ENCODE measurements at regions not wholly inside any gene's neighbourhood (a gene's known extent, or its start where the extent isn't known, plus 50 kb on each side); places are given as distances from the start of the nearest gene placed in this dataset.
"Not testable (repeated sequence)": the region's sequence is repeated elsewhere in the genome, so short reads cannot be mapped to it uniquely, and the experiment has no call there.

- DNase-seq (ENCODE audit: low spot score), result no peak
Observed at GRCh38 chrX:1059576-1060561, 152.6 kb downstream of the CRLF2 start.

DNA sequence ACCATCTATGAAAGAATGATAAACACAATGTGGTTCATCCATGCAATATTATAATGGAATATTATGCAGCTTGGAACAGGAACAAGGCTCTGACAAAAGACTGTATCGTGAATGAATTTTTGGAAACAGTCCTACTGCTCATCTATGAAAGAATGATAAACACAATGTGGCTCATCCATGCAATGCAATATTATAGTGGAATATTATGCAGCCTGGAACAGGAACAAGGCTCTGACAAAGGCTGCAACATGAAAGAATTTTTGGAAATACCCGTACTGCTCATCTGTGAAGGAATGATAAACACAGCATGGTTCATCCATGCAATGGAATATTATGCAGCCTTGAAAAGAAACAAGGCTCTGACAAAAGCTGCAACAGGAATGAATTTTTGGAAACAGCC is 158.8 kb downstream of the CRLF2 start:
- not testable (repeated sequence) for DNase-seq (ENCODE audit: low spot score)

GRCh38 chrX:1053072-1053471 is 159.4 kb downstream of the CRLF2 start:
- no peak for DNase-seq (ENCODE audit: low spot score)

DNA sequence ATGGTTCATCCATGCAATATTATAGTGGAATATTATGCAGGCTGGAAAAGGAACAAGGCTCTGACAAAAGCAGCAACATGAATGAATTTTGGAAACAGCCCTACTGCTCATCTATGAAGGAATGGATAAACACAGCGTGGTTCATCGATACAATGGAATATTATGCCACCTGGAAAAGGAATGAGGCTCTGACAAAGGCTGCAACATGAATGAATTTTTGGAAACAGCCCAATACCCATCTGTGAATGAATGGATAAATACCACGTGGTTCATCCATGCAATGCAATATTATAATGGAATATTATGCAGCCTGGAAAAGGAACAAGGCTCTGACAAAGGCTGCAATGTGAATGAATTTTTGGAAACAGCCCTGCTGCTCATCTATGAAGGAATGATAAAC is 160.4 kb downstream of the CRLF2 start:
- DNase-seq (ENCODE audit: low spot score), result no peak

- DNase-seq (ENCODE audit: low spot score), result no peak
Observed at GRCh38 chrX:1051421-1051820, 161.0 kb downstream of the CRLF2 start.

- DNase-seq (ENCODE audit: low spot score), result no peak
Observed at GRCh38 chrX:1045680-1046314, 166.7 kb downstream of the CRLF2 start.

- DNase-seq (ENCODE audit: low spot score), result no peak
Observed at GRCh38 chrX:1041091-1041490, 171.4 kb downstream of the CRLF2 start.

DNA sequence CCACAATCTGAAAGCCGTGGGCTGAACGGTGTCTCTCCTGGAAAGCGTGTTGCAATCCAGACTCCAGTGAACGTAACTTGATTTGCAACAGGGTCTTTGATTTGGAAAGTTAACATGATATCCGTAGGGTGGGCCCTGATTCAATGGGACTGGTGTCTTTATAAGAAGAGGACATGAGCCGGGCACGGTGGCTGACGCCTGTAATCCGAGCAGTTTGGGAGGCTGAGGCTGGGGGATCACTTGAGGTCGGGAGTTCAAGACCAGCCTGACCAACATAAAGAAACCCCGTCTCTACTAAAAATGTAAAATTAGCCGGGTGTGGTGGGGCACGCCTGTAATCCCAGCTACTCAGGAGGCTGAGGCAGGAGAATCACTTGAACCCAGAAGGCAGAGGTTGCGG is 176.5 kb downstream of the CRLF2 start:
- not testable (repeated sequence) for DNase-seq (ENCODE audit: low spot score)

DNA sequence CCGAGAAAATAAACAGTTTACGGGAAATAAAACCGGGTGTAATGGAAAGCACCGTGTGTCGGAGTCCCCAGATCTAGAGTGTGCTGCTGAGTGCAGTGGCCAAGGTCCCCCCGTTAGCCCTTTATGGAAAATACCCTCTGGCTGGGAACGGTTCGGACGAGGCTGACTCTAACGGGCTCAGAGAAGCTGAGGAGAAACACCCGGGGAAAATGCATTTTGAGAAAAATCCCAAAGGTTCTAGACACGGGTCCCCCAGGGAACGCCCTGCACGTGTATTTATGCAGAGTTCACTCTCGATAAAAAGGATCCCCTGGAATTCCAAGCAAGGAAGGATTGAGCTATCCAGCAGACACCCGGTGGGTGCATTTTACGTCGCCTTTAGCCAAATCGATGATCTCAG is 177.2 kb downstream of the CRLF2 start:
- no peak for DNase-seq (ENCODE audit: low spot score)

GRCh38 chrX:1034717-1035116 is 177.7 kb downstream of the CRLF2 start:
- no peak for DNase-seq (ENCODE audit: low spot score)

GRCh38 chrX:1031521-1032430 is 180.7 kb downstream of the CRLF2 start:
- no peak for DNase-seq (ENCODE audit: low spot score)

DNA sequence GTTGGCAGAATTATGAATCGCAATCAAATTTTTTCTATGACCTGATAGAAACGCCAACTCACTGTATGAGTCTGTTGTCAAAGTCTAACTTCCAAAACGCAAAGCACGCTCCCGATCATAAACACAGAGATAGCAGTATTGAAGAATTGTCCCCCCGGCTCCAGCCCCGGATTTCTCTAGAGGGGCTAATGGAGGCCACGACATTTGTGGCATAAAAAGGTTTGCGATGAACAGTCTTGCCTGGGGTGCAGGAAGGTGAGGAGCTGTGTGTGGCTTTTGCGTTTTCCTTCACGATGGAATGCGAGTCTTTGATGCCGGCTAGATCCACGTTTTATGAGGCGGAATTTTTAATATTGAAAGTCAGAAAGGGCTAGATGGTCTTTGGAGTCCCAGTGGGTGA is 183.0 kb downstream of the CRLF2 start:
- DNase-seq (ENCODE audit: low spot score), result no peak

DNA sequence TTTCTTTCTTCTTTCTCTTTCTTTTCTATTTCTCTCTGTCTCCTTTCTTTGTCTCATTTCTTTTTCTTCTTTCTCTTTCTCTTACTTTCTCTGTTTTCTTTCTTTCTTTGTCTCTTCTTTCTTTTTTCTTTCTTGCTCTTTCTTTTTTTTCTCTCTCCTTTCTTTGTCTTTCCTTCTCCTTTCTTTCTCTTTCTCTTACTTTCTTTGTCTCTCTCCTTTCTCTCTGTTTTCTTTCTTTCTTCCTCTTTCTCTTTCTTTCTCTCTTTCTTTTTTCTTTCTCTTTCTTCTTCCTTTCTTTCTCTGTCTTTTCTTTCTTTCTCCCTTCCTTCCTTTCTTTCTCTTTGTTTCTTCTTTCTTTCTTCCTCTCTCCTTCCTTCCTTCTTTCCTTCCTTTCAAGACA is 184.8 kb downstream of the CRLF2 start:
- no peak for DNase-seq (ENCODE audit: low spot score)

- no peak for DNase-seq (ENCODE audit: low spot score)
Observed at GRCh38 chrX:1027133-1027532, 185.3 kb downstream of the CRLF2 start.

DNA sequence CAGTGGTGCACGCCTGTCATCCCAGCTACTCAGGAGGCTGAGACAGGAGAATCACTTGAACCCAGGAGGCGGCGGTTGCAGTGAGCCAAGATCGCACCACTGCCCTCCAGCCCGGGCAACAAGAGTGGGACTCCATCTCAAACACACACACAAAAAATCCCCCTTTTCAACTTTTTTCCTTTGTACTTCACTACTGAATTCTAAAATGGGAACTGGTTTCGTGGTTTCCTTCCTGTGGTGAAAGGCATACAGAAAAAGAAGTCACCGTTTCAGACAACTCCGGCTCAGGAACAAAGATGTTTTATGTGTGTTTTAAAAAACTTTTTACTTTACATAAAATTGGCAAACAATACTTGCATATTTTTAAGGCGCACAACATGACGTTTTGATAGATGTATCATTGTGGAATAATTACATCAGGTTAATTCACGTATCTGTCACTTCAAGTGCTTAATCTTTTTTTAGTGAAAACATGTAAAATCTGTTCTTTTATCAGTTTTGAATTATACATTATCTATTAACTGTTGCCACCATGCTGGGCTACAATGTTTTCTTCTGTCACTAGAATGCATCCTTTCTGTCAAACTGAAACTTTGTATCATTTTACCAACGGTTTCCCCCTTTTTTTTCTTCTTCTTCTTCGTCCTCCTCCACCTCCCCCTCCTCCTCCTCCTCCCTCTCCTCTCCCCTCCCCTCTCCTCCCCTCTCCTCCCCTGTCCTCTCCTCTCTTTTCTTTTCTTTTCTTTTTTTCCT is 186.0 kb downstream of the CRLF2 start:
- DNase-seq (ENCODE audit: low spot score), result peak; percentile 21

DNA sequence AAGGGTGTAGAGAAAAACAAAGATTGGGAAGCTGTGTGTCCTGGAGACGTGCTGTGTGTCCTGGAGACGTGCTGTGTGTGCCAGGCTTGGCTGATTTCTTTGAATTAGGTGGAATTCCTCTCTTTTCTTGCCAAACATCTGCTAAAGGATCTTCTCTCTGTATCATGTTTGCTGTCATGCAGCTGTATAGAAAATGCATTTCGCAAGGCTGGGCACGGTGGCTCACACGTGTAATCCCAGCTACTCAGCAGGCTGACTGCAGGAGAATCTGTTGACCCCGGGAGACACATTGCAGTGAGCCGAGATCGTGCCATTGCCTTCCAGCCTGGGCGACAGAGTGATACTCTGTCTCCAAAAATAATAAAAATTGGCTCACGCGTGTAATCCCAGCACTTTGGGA is 187.0 kb downstream of the CRLF2 start:
- no peak for DNase-seq (ENCODE audit: low spot score)

DNA sequence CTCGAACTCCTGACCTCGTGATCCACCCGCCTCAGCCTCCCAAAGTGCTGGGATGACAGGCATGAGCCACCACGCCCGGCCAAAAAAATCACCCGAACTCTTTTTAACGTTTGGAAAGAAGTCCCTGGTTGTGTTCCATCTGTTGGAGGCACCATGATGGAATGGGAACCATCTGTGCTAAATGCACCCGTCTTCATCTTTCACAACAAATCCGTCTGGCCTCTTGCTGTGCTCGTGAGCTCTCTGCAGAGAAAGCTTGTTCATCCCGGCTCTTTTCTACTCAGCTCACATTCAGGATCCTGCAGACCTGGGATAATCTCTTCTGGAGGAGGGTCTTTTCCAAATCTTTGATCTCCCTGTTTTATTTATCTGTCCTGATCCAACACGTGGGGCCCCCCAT is 188.8 kb downstream of the CRLF2 start:
- DNase-seq (ENCODE audit: low spot score), result no peak

- not testable (repeated sequence) for DNase-seq (ENCODE audit: low spot score)
Observed at GRCh38 chrX:1021314-1021993, 191.0 kb downstream of the CRLF2 start.

- DNase-seq (ENCODE audit: low spot score), result no peak
Observed at GRCh38 chrX:1020634-1021166, 191.7 kb downstream of the CRLF2 start.

DNA sequence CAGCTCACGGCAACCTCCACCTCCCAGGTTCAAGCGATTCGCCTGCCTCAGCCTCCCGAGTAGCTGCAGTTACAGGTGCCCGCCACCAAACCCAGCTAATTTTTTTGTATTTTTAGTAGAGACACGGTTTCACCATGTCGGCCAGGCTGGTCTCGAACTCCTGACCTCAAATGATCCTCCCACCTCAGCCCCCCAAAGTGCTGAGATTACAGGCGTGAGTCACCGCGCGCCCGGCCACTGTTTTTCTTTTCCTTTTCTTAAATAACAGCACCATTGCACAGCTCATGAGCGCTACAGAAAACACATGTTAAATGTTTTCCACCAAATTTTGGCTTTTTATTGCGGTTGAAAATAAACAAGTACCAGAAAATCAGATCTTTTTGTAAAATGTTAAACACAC is 195.5 kb downstream of the CRLF2 start:
- not testable (repeated sequence) for DNase-seq (ENCODE audit: low spot score)

GRCh38 chrX:1016281-1016680 is 196.2 kb downstream of the CRLF2 start:
- DNase-seq (ENCODE audit: low spot score), result not testable (repeated sequence)

Data from activated CD4-positive, alpha-beta T cell treated with anti-CD3 and anti-CD28 coated beads, Interleukin-2, Interleukin-4, amounts not matched to agents 100 ng/mL and 50 ng/mL, durations not matched to agents 16 hours and 8 hours (primary cell).